GM19328 (cell line): ENCODE measurements at regions not wholly inside any gene's neighbourhood (a gene's known extent, or its start where the extent isn't known, plus 50 kb on each side); places are given as distances from the start of the nearest gene placed in this dataset.

Source experiments
- ATAC-seq: cut with Tn5 transposase; IDR thresholded peaks from one replicate; pipeline ENCODE4 v1.9.1; 2021; ENCODE audit warnings: mild to moderate bottlenecking, moderate library complexity; ENCODE audit not compliant: unreplicated experiment

DNA sequence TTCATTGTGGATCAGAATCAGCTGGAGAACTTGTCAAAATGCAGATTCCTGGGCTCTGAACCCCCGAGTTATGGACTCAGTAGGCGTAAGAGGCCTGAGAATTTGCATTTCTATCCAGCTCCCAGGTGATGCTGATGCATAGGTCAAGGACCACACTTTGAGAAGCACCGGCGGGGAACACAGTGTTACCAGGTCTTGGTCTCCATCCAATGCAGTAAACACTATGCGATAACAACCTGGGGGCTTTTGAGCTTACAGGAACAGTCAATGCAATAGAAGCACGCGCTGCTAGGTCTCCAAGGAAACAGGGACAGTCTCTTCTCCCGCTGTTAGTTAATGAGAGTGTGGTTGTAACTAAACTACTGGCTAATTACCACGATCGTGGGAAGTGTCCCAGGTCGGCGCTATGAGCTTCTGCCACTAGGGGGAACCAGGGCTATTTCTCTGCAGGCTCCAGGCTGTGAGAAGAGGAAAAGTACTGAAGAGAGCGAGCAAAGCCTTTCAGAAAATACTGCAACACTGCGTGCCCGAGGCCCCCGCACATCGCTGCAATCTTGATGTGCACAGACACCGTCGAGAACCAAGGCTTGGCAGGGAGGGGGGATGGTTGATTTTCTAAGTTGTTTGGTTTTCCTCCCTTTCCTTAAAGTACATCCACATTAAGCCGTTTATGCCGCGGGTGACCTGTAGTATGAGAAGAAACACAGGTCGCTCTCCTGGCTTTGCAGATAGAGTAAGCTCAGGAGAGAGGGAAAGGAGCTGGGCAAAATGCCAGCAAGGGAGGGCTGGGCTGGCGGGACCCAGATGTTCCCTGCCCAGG, 52.0 kb upstream of the KCNA1 start:
- ATAC-seq = no peak

DNA sequence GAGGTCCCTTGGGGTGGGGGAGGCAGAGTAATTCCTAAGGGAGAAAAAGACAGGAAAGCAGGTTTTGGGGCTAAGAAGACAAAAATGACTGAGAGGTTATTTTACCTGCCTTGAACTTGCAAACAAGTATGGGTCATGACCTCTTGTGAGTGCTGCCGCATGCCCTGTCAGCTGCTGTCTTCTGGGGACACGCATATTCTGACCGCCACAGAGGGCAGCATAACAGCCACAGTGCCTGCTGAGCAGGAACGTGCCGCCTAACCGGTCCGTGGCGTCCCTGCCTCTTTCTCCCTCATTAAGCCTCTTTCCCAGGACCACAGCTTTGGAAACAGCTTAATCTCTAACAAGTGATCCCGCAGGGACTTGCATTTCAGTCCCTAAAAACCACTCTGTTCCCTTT, 51.3 kb upstream of the KCNA1 start:
- ATAC-seq = no peak

DNA sequence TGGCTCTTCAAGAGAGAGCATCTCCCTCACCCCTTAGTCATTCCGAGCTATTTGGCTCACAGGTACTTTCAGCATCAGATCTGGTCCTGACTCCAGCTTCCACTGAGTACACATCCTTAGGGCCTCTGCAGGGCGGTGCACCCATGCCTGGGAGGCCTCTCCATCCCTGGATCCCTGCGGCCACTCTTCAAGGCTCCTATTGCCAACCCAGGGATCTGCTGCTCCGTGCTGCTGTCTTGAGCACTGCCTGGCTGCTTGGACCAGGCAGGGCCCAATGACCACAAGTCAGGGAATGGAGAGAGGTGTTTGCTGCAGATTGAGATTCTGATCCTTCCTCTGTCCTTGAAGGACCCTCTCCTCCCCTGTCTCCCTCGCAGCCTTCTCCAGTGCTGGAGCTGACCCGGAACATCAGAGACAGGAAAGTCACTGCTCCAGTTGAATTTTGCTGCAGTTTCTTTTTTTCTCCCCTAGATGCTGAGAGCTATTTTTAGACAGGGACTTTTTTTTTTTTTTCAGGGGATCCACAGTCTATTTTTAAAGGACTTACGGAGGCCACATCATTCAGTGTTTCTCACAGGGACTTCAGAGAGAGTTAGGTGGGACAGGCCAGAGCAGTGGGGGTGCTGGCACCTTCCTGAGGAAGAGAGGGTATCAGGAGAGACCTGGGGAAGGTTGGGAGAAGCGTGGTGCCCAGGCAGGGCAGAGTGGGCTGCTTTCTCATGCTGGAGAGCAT, 50.1 kb upstream of the KCNA1 start:
- ATAC-seq = no peak
